ENCODE measurements at regions not wholly inside any gene's neighbourhood (a gene's known extent, or its start where the extent isn't known, plus 50 kb on each side); places are given as distances from the start of the nearest gene placed in this dataset.
"Not testable (repeated sequence)": the region's sequence is repeated elsewhere in the genome, so short reads cannot be mapped to it uniquely, and the experiment has no call there.

DNA sequence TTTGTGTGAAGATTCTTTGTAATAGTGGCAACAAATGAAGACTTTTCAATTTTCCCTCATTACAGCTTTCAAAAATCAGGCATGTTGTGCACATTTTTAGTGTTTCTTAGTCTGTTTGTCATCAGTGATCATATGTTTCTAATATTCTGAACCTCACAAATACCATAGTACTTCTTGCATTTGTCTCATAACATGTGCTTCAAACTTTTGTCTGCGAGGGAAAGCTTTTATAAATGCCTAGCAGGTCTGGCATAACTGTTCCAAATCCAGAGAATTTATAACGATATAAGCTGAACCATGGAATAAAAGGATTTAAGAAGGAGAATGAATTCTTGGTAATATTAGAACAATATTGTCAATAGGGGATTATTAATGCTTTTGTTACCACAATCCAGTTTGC is 670.2 kb downstream of the RFPL4B start:
- no peak for DNase-seq
- H3K4me1 ChIP-seq = peaks cover 4 to 18% (median 6%) of the 10 kb centered on the region in 3 donors
- TF ChIP-seq, protein P1, sequence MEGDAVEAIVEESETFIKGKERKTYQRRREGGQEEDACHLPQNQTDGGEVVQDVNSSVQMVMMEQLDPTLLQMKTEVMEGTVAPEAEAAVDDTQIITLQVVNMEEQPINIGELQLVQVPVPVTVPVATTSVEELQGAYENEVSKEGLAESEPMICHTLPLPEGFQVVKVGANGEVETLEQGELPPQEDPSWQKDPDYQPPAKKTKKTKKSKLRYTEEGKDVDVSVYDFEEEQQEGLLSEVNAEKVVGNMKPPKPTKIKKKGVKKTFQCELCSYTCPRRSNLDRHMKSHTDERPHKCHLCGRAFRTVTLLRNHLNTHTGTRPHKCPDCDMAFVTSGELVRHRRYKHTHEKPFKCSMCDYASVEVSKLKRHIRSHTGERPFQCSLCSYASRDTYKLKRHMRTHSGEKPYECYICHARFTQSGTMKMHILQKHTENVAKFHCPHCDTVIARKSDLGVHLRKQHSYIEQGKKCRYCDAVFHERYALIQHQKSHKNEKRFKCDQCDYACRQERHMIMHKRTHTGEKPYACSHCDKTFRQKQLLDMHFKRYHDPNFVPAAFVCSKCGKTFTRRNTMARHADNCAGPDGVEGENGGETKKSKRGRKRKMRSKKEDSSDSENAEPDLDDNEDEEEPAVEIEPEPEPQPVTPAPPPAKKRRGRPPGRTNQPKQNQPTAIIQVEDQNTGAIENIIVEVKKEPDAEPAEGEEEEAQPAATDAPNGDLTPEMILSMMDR (IDR thresholded peaks at IDR 0.05) = no peak
- no peak for TF ChIP-seq POLR2A (IDR thresholded peaks at IDR 0.05)
- H3K27ac ChIP-seq = no peak overlapping the region
- intact Hi-C loops (cut with DNase I) = no loop called here
- no peaks in the 10 kb centered on the region for H3K27me3 ChIP-seq
- no peaks in the 10 kb centered on the region for H3K36me3 ChIP-seq
- no peaks in the 10 kb centered on the region for H3K9me3 ChIP-seq
- WGBS, 2 donors = 48 to 53% methylated on average over 2 of the region's 2 CpGs
- H3K4me3 ChIP-seq = no peak overlapping the region

DNA sequence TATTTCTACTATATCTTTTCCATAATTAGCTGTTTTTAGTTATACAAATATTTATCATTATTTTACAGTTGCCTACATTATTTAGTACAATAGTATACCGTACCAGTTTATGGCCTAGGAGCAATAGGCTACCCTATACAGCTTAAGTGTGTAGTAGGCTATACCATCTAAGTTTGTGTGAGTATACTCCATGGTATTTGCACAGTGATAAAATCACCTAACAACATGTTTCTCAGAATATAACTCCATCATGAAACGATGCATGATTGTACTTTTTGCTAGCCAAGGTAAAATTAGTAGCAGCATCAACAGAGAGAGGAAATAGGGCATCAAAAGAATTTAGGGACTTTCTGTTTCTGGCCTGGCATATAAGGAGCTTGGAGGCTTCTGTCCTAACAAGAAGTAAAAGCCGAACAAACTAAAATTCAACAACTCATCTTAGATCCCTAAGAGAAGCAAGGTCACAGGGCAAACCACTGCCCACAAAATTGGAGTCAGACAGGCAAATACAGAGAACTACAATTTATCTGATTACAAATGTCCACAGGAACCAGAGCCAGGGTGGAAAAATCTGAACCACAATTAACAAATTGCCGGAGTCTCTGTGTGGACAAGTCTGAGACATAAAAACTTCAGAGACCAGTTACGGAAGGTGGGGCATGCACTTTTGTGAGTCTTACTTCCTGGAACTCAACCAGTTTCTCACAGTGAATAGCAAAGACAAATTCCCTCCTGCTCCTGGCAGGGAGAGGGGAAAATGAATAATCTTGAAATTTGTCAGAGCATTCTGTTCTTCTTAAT is 671.4 kb downstream of the RFPL4B start:
- H3K27ac ChIP-seq = peak overlapping the region; percentile 28 to 75 (median 58)
- WGBS, 2 donors = 22 to 24% methylated on average over 5 of the region's 5 CpGs
- intact Hi-C loops (cut with DNase I) = no loop called here
- no peak for TF ChIP-seq POLR2A (IDR thresholded peaks at IDR 0.05)
- TF ChIP-seq, protein P1 (IDR thresholded peaks at IDR 0.05) = no peak
- peaks cover 4 to 18% (median 6%) of the 10 kb centered on the region in 3 donors for H3K4me1 ChIP-seq
- no peak for DNase-seq
- no peak overlapping the region for H3K4me3 ChIP-seq
- H3K36me3 ChIP-seq = no peaks in the 10 kb centered on the region
- H3K9me3 ChIP-seq = no peaks in the 10 kb centered on the region
- no peaks in the 10 kb centered on the region for H3K27me3 ChIP-seq

DNA sequence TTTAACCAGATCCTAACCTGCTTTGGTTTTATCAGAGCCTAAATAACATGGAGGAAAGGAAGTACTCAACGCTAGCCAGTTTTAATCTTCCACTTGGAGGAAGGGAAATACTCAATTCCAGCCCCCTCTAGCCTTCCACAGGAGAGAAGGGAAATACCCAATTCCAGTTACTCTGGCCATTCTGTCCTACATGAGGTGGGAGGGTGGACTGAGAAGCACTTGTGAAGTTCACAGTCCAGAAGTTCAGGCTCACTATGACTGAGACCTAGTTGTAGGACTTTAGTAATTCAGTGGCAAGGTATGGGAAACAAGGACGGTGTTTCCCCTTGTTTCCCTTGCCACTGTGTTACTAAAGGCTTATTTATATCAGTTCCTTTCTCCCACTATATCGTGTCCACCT is 672.0 kb downstream of the RFPL4B start:
- Histone ChIP-seq H3K36me3 (no peaks in the 10 kb centered on the region), H3K9me3 (no peaks in the 10 kb centered on the region), H3K27me3 (no peaks in the 10 kb centered on the region), H3K4me1 (peaks cover 4 to 18% (median 6%) of the 10 kb centered on the region in 3 donors), H3K4me3 (no peak overlapping the region), H3K27ac (peak overlapping the region; percentile 28 to 75 (median 58))
- WGBS, 2 donors = 48 to 53% methylated on average over 3 of the region's 3 CpGs
- TF ChIP-seq, protein P1 (IDR thresholded peaks at IDR 0.05) = no peak
- no peak for TF ChIP-seq POLR2A (IDR thresholded peaks at IDR 0.05)
- intact Hi-C loops (cut with DNase I) = no loop called here
- no peak for DNase-seq

DNA sequence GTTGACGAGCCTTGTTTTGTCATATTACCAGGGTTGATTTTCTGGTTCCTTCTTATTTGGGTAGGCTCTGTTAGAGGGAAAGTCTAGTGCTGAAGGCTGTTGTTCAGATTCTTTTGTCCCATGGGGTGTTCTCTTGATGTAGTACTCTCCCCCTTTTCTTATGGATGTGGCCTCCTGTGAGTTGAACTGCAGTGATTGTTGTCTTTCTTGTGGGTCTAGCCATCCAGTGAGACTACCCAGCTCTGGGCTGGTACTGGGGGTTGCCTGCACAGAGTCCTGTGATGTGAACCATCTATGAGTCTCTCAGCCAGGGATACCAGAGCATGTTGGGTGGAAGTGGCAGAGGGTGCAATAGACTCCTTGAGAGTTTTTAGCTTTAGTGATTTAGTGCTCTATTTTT is 680.6 kb downstream of the RFPL4B start:
- 83 to 86% methylated on average over 1 of the region's 1 CpG for WGBS, 2 donors
- H3K9me3 ChIP-seq = no peaks in the 10 kb centered on the region
- no peak for DNase-seq
- no peaks in the 10 kb centered on the region for H3K27me3 ChIP-seq
- H3K27ac ChIP-seq = no peak overlapping the region
- H3K4me1 ChIP-seq = no peaks in the 10 kb centered on the region
- no peak overlapping the region for H3K4me3 ChIP-seq
- intact Hi-C loops (cut with DNase I) = no loop called here
- no peaks in the 10 kb centered on the region for H3K36me3 ChIP-seq
- TF ChIP-seq POLR2A (IDR thresholded peaks at IDR 0.05) = no peak
- TF ChIP-seq, protein P1 (IDR thresholded peaks at IDR 0.05) = no peak

DNA sequence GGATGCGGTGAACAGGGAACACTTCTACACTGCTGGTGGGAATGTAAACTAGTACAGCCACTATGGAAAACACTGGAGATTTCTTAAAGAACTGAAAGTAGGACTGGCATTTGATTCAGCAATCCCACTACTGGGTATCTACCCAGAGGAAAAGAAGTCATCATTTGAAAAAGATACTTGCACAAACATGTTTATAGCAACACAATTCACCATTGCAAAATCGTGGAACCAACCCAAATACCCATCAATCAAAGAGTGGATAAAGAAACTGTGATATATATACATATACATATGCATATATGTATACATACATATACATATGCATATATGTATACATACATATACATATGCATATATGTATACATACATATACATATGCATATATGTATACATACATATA is 682.0 kb downstream of the RFPL4B start:
- intact Hi-C loops (cut with DNase I); H3K9me3 ChIP-seq; H3K36me3 ChIP-seq; H3K27ac ChIP-seq; H3K27me3 ChIP-seq; H3K4me3 ChIP-seq; H3K4me1 ChIP-seq; DNase-seq: not testable (repeated sequence)
- WGBS, 2 donors = 47% methylated on average over 2 of the region's 2 CpGs

Measured in esophagus squamous epithelium (tissue), 5 donors.